Ovary (tissue), 3 donors: ENCODE measurements at regions not wholly inside any gene's neighbourhood (a gene's known extent, or its start where the extent isn't known, plus 50 kb on each side); places are given as distances from the start of the nearest gene placed in this dataset.

Source experiments
- CTCF ChIP-seq, 3 donors: fragments of 450-650 bp in 2 of 3; fragments of 200-600 bp in 1 of 3; IDR thresholded peaks; one replicate each; pipeline versions ENCODE4 v1.5.1 to v1.8.0; 2016 to 2022; ENCODE audit warnings: antibody characterized with exemption in 3 of 3, mild to moderate bottlenecking in 1 of 3
- POLR2A ChIP-seq: fragments of 450-650 bp; IDR thresholded peaks from one replicate; pipeline ENCODE4 v1.6.1; 2017; ENCODE audit warnings: antibody characterized with exemption, mild to moderate bottlenecking, moderate library complexity
- donor health status: DM: no; HTN: no; CAD: no.

GRCh38 chr2:144268036-144268678 is 251.8 kb downstream of the ZEB2 start:
- TF ChIP-seq CTCF (IDR thresholded peaks at IDR 0.05), result no peak
- no peak for TF ChIP-seq POLR2A
